GM23248 (cell line): ENCODE measurements at regions not wholly inside any gene's neighbourhood (a gene's known extent, or its start where the extent isn't known, plus 50 kb on each side); places are given as distances from the start of the nearest gene placed in this dataset.

ENCODE experiments used
- DNase-seq: peaks from one replicate; pipeline ENCODE4 v3.0.0-alpha.2; 2015
- H2AFZ ChIP-seq: fragments of 200-600 bp; sonication (generic); 2 replicates; pipeline ENCODE4 v1.6.1; 2016; ENCODE audit warnings: antibody characterized with exemption
- H3F3A ChIP-seq: fragments of 200-600 bp; sonication (generic); 2 replicates; pipeline ENCODE4 v1.6.1; 2016; ENCODE audit warnings: mild to moderate bottlenecking, antibody characterized with exemption, mixed run types; ENCODE audit not compliant: insufficient read depth
- H3K27ac ChIP-seq: fragments of 200-600 bp; sonication (generic); 2 replicates; pipeline ENCODE4 v1.5.1; 2016; ENCODE audit warnings: mild to moderate bottlenecking
- H3K27me3 ChIP-seq: fragments of 200-600 bp; sonication (generic); replicated peaks from 2 replicates; pipeline ENCODE4 v1.6.1; 2016; ENCODE audit warnings: mild to moderate bottlenecking; ENCODE audit not compliant: insufficient read depth
- H3K36me3 ChIP-seq: fragments of 200-600 bp; sonication (generic); 2 replicates; pipeline ENCODE4 v1.6.1; 2016; ENCODE audit warnings: low read depth, mild to moderate bottlenecking
- H3K4me1 ChIP-seq: fragments of 200-600 bp; sonication (generic); 2 replicates; pipeline ENCODE4 v1.6.1; 2016; ENCODE audit warnings: mild to moderate bottlenecking; ENCODE audit not compliant: insufficient read depth
- H3K4me2 ChIP-seq: fragments of 200-600 bp; sonication (generic); one replicate; pipeline ENCODE4 v1.6.1; 2016; ENCODE audit warnings: mild to moderate bottlenecking; ENCODE audit not compliant: unreplicated experiment
- H3K4me3 ChIP-seq: fragments of 200-600 bp; sonication (generic); 2 replicates; pipeline ENCODE4 v1.5.1; 2016; ENCODE audit warnings: mild to moderate bottlenecking
- H3K79me2 ChIP-seq: fragments of 200-600 bp; sonication (generic); 2 replicates; pipeline ENCODE4 v1.6.1; 2016; ENCODE audit warnings: mild to moderate bottlenecking; ENCODE audit not compliant: insufficient read depth
- H3K9ac ChIP-seq: fragments of 200-600 bp; sonication (generic); 2 replicates; pipeline ENCODE4 v1.6.1; 2016; ENCODE audit warnings: mild to moderate bottlenecking
- H3K9me2 ChIP-seq: fragments of 200-600 bp; sonication (generic); 2 replicates; pipeline ENCODE4 v1.6.1; 2016; ENCODE audit warnings: mixed run types, mild to moderate bottlenecking, moderate library complexity; ENCODE audit not compliant: insufficient read depth
- H3K9me3 ChIP-seq: fragments of 200-600 bp; sonication (generic); one replicate; pipeline ENCODE4 v1.6.1; 2017; ENCODE audit warnings: low read depth
- H4K20me1 ChIP-seq: fragments of 200-600 bp; sonication (generic); 2 replicates; pipeline ENCODE4 v1.6.0; 2016; ENCODE audit not compliant: insufficient read depth
- EZH2 ChIP-seq: fragments of 200-600 bp; sonication (generic); IDR thresholded peaks from 2 replicates; pipeline ENCODE4 v1.6.1; 2018; ENCODE audit warnings: antibody characterized with exemption, mild to moderate bottlenecking; ENCODE audit not compliant: insufficient read depth, poor library complexity, severe bottlenecking
- EZH2phosphoT487 ChIP-seq: fragments of 200-600 bp; sonication (generic); IDR thresholded peaks from 2 replicates; pipeline ENCODE4 v1.6.1; 2018; ENCODE audit warnings: antibody characterized with exemption, moderate library complexity, mild to moderate bottlenecking, low read depth; ENCODE audit not compliant: insufficient read depth
- WGBS, 2 experiments: methylation state at CpG; one replicate each; pipeline ENCODE4 v1.1.6; 2015 to 2017; ENCODE audit warnings: low lambda C conversion rate in 2 of 2, low coverage in 1 of 2; ENCODE audit errors: missing lambda C conversion rate in 2 of 2; 5-methylcytosine and 5-hydroxymethylcytosine counted together
- in situ Hi-C: fragments of 300-500 bp; cut with MboI; formaldehyde crosslinking; loops from 2 replicates; pipeline ENCODE4 v1.15.0; 2020

DNA sequence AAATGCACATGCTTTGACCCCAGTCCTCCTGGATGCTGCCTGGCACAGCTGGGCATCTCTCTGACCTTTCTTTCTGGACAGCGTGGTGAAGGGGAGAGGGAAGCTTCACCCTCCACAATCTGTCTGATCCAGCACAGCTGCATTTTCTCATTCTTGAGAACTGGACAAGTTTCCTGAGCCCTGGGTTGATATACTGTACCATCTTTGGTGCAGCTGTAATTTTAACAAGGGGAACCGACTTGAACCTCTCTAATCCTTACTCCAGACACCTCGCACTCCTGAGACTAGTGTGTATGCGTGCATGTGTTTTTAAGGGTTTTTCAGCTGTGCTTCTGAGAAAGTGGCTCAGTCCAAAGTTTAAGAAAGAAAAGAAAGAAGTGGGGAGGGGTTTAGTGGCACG, 655.7 kb downstream of the INHBA start:
- H3K9me3 ChIP-seq: no peaks in the 10 kb centered on the region
- no peak overlapping the region for H2AFZ ChIP-seq
- no peak for TF ChIP-seq EZH2phosphoT487
- TF ChIP-seq EZH2: no peak
- H3K36me3 ChIP-seq: no peaks in the 10 kb centered on the region
- no peaks in the 10 kb centered on the region for H4K20me1 ChIP-seq
- H3K4me2 ChIP-seq: no peak overlapping the region
- H3K9ac ChIP-seq: no peak overlapping the region
- 93 to 96% methylated on average over 5 of the region's 5 CpGs for WGBS, 2 experiments
- no peak overlapping the region for H3K27ac ChIP-seq
- H3K4me1 ChIP-seq: no peaks in the 10 kb centered on the region
- no peak for DNase-seq
- no peak overlapping the region for H3K4me3 ChIP-seq
- H3F3A ChIP-seq: no peaks in the 10 kb centered on the region
- no peaks in the 10 kb centered on the region for H3K9me2 ChIP-seq
- H3K79me2 ChIP-seq: no peaks in the 10 kb centered on the region
- no peaks in the 10 kb centered on the region for H3K27me3 ChIP-seq
- in situ Hi-C loops: no loop called here

GRCh38 chr7:41046776-41047175, 656.1 kb downstream of the INHBA start:
- no peaks in the 10 kb centered on the region for H3K79me2 ChIP-seq
- no peak for DNase-seq
- H2AFZ ChIP-seq: no peak overlapping the region
- no peak overlapping the region for H3K4me3 ChIP-seq
- no peaks in the 10 kb centered on the region for H4K20me1 ChIP-seq
- in situ Hi-C loops: no loop called here
- H3K4me1 ChIP-seq: no peaks in the 10 kb centered on the region
- H3K9me2 ChIP-seq: no peaks in the 10 kb centered on the region
- TF ChIP-seq EZH2: no peak
- TF ChIP-seq EZH2phosphoT487: no peak
- no peaks in the 10 kb centered on the region for H3K9me3 ChIP-seq
- H3F3A ChIP-seq: no peaks in the 10 kb centered on the region
- H3K4me2 ChIP-seq: no peak overlapping the region
- WGBS, 2 experiments: 95 to 97% methylated on average over 4 of the region's 4 CpGs
- no peak overlapping the region for H3K9ac ChIP-seq
- H3K27me3 ChIP-seq: no peaks in the 10 kb centered on the region
- no peaks in the 10 kb centered on the region for H3K36me3 ChIP-seq
- no peak overlapping the region for H3K27ac ChIP-seq

- no peak overlapping the region for H3K4me3 ChIP-seq
- in situ Hi-C loops: no loop called here
- no peaks in the 10 kb centered on the region for H4K20me1 ChIP-seq
- no peak overlapping the region for H3K4me2 ChIP-seq
- TF ChIP-seq EZH2phosphoT487 (no peak), EZH2 (no peak)
- H3K9me3 ChIP-seq: no peaks in the 10 kb centered on the region
- no peak overlapping the region for H3K27ac ChIP-seq
- no peak for DNase-seq
- no peaks in the 10 kb centered on the region for H3K36me3 ChIP-seq
- no peaks in the 10 kb centered on the region for H3K9me2 ChIP-seq
- H3K27me3 ChIP-seq: no peaks in the 10 kb centered on the region
- no peaks in the 10 kb centered on the region for H3K4me1 ChIP-seq
- H3K9ac ChIP-seq: no peak overlapping the region
- H3F3A ChIP-seq: no peaks in the 10 kb centered on the region
- no peaks in the 10 kb centered on the region for H3K79me2 ChIP-seq
- 68 to 70% methylated on average over 7 of the region's 7 CpGs for WGBS, 2 experiments
- H2AFZ ChIP-seq: no peak overlapping the region
Observed at GRCh38 chr7:41046221-41046761, 656.6 kb downstream of the INHBA start.

- Histone ChIP-seq H3K79me2 (no peaks in the 10 kb centered on the region), H3K9ac (no peak overlapping the region), H3K27ac (no peak overlapping the region), H3K9me2 (no peaks in the 10 kb centered on the region), H3K27me3 (no peaks in the 10 kb centered on the region), H4K20me1 (no peaks in the 10 kb centered on the region), H3K9me3 (no peaks in the 10 kb centered on the region), H2AFZ (no peak overlapping the region), H3K4me1 (no peaks in the 10 kb centered on the region), H3K36me3 (no peaks in the 10 kb centered on the region), H3F3A (no peaks in the 10 kb centered on the region), H3K4me2 (no peak overlapping the region), H3K4me3 (no peak overlapping the region)
- no peak for TF ChIP-seq EZH2phosphoT487
- no peak for TF ChIP-seq EZH2
- no peak for DNase-seq
- 94 to 95% methylated on average over 3 of the region's 3 CpGs for WGBS, 2 experiments
- in situ Hi-C loops: no loop called here
Observed at GRCh38 chr7:41045556-41046123, 657.2 kb downstream of the INHBA start.
